OCI-LY7 (cell line): ENCODE measurements at regions not wholly inside any gene's neighbourhood (a gene's known extent, or its start where the extent isn't known, plus 50 kb on each side); places are given as distances from the start of the nearest gene placed in this dataset.

Experiments
- CTCF ChIP-seq: fragments of 200-600 bp; sonication (generic); conservative IDR thresholded peaks from 2 replicates; pipeline ENCODE4 v1.5.1; 2014; ENCODE audit warnings: mild to moderate bottlenecking, antibody characterized with exemption, low read length, moderate library complexity, mixed read lengths
- EZH2phosphoT487 ChIP-seq: fragments of 200-600 bp; sonication (generic); IDR thresholded peaks from 2 replicates; pipeline ENCODE4 v1.6.1; 2018; ENCODE audit warnings: low read depth, borderline replicate concordance, mild to moderate bottlenecking, mixed run types, antibody characterized with exemption, low read length, moderate library complexity, mixed read lengths

GRCh38 chr10:65172249-65172648 is 1651.0 kb downstream of the REEP3 start:
- TF ChIP-seq CTCF (no peak), EZH2phosphoT487 (no peak)
